Astrocyte of the spinal cord (primary cell): ENCODE measurements at regions not wholly inside any gene's neighbourhood (a gene's known extent, or its start where the extent isn't known, plus 50 kb on each side); places are given as distances from the start of the nearest gene placed in this dataset.

Source experiments
- DNase-seq: peaks from one replicate; pipeline ENCODE4 v3.0.0; 2011; ENCODE audit warnings: low read depth, low spot score
- H3K4me3 ChIP-seq: 2 replicates; pipeline ENCODE4 v1.5.1; 2011; ENCODE audit warnings: low read depth, mild to moderate bottlenecking, low read length, moderate library complexity
- in situ Hi-C: cut with HindIII; loops from 2 replicates; pipeline ENCODE4 v1.10.0; 2017; ENCODE audit warnings: low sequenced_read_pairs
- TF ChIP-seq, protein P1 (sequence below): IDR thresholded peaks from 2 replicates; pipeline ENCODE4 v1.5.1; 2012; ENCODE audit warnings: low read depth, mild to moderate bottlenecking, low read length, inconsistent platforms

DNA sequence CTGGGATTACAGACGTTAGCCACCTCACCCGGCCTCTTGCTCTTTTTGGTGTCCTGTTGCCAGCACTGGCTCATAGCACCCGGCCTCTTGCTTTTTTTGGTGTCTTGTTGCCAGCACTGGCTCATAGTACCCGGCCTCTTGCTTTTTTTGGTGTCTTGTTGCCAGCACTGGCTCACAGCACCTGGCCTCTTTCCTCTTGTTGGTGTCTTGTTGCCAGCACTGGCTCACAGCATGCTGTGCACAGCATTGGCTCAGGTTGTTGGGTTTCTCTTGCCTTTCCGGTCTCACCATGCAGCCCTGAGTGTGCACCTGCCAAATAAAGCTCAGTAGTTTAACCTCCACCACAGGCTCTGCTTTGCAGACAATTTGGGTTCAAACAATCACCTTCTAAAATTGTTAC, 208.2 kb downstream of the THBS2 start:
- H3K4me3 ChIP-seq = no peak overlapping the region
- TF ChIP-seq, protein P1, sequence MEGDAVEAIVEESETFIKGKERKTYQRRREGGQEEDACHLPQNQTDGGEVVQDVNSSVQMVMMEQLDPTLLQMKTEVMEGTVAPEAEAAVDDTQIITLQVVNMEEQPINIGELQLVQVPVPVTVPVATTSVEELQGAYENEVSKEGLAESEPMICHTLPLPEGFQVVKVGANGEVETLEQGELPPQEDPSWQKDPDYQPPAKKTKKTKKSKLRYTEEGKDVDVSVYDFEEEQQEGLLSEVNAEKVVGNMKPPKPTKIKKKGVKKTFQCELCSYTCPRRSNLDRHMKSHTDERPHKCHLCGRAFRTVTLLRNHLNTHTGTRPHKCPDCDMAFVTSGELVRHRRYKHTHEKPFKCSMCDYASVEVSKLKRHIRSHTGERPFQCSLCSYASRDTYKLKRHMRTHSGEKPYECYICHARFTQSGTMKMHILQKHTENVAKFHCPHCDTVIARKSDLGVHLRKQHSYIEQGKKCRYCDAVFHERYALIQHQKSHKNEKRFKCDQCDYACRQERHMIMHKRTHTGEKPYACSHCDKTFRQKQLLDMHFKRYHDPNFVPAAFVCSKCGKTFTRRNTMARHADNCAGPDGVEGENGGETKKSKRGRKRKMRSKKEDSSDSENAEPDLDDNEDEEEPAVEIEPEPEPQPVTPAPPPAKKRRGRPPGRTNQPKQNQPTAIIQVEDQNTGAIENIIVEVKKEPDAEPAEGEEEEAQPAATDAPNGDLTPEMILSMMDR = no peak
- in situ Hi-C loops = no loop called here
- no peak for DNase-seq

DNA sequence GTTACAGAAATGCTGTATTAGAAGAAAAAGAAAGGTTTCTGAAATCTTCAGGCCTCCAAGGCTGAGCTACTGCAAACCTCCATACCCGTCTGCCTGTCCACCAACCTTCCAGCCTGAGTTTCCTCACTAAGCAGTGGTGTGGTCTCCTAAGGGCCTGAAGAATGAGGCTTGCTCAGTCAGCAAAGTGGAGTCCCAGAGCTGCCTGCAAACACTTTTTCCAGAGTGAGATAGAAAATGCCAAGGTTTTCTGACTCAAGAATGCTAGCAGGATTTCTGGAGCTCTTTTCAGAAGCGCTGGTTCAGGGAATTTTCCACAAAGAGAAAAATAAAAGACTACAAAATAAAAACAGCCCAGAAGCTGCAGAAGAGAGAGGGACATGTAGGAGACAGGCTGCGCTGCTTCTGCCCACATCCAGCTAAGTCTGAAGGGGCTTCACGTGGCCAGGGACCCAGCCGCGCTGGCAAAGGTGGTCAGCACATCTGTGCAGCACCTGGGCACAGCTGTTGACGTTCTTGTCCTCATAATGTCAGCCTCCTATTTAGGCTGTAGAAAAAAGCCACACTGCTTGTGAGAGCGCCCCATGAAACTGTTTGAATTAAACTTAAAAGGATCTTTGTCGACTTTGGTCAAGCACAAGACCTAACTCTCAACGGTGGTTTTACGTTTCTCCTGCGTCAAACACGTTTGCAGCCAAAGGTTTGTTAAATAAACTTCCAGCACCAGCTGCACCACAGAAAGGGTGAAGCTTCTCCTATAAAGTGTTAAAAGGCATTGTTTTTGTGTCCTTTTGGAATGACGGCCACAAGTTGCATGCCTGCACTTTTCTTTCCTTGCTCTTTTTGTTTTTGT, 209.0 kb downstream of the THBS2 start:
- DNase-seq = no peak
- no peak overlapping the region for H3K4me3 ChIP-seq
- TF ChIP-seq, protein P1 = no peak
- in situ Hi-C loops = no loop called here

DNA sequence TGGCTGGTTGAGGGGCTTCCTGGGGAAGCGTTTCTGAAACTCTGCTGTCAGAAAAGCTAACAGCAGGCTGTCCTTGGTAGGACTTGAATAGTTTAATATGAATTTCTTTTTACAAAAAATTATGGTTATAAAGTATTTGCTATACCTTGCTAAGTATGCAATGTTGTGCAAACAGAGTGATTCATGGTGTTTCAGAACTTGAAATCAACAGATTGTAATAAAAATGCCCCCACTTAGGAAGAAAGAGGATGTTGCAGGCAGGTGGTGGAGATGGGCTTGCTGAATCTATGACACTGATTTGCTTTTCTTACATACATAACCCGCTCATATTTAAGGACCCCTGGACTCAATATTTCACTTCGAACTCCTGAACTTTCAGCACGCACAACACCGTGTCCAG, 211.6 kb downstream of the THBS2 start:
- no peak for DNase-seq
- H3K4me3 ChIP-seq = no peak overlapping the region
- in situ Hi-C loops = no loop called here
- TF ChIP-seq, protein P1 = no peak

DNA sequence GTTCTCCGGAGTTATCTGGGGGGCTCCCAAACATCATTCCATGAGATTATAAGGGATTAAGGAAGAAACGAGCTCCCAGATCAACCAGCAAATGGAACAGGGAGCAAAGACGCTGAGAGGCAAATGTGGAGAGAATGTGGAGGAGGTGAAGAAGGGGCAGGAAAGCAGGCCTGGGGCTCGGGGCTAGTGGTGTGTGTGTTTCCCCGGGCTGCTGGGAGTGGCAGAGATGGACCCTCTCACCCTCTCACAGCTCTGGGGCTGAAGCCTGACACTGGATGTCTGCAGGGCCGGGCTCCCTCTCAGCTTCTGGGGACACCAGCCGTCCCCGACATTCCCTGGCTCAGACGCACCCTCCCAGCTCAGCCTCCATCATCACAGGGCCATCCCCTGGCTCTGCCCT, 212.6 kb downstream of the THBS2 start:
- in situ Hi-C loops = no loop called here
- no peak for DNase-seq
- TF ChIP-seq, protein P1 = no peak

DNA sequence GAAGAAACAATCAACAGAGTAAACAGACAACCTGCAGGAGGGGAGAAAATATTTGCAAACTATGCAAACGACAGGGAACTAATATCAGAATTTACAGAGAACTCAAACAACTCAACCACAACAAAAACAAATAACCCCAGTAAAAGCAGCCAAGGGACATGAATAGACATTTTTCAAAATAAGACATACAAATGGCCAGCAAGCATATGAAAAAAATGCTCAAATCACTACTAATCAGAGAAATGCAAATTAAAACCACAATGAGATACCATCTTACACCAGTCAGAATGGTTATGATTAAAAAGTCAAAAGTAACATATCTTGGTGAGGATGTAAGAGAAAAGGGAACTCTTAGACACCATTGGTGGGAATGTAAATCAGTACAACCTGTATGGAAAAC, 215.0 kb downstream of the THBS2 start:
- no peak for DNase-seq
- no peak overlapping the region for H3K4me3 ChIP-seq
- in situ Hi-C loops = no loop called here
- TF ChIP-seq, protein P1 = no peak

More for the DNA sequence above, 212.6 kb downstream of the THBS2 start:
- H3K4me3 ChIP-seq = no peak overlapping the region

DNA sequence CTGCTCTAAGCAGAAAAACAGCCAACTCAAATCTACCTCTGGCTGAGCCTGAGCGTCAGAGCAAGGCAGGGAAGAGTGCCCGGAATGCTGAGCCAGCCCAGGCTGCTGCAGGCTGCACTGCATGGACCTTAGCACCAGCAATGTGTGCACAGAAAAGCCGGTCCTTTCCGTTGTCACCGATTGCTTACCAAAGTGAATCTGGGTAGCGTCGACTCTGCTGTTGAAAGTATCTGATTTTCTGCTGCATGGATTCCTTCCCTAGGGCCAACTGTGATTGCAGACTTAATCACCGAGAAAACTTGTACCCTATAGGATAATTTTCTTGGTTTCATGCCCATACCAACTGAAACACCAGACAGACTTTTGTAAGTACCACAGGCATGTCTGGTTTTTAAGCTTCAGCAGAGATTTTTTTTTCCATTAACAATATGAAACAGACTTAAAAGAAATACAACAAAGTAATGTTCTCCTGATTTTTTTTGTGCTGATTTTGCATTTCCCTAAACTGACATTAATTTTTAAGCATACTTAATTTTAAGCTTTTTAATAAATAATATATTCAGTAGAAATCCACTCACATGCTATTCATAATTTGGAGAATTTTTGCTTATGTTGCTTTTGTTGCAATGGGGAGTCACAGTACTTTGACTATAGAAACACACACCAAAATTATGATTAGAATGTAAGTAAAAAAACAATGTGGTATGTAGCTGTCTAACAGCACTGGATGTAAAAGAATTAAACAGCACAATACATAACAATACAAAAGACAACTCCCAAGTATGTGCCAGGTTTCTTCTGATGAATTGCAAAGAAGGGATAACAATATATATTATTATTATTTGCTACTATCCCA, 218.0 kb downstream of the THBS2 start:
- TF ChIP-seq, protein P1 = no peak
- in situ Hi-C loops = no loop called here
- H3K4me3 ChIP-seq = no peak overlapping the region
- DNase-seq = peak; percentile 70
